ENCODE measurements at regions not wholly inside any gene's neighbourhood (a gene's known extent, or its start where the extent isn't known, plus 50 kb on each side); places are given as distances from the start of the nearest gene placed in this dataset.

DNA sequence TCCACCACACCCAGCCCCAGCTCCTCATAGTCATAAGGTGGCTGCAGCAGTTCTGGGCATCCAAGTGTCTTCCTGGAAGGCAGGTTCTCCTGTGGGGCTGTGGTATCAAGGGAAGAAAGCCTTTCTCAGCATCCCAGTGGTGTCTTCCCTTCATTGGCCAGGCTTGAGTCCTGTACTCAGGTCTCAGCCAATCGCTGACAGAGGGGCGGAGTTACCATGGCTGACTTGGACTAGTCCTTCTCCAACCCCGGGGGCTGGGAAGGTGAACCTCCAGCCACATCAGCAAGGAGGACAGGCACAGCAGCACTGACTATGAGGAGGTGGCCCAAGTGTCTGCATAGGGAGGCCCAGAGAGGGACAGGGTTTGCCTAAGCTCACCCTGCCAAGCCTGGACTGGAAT is 64.0 kb upstream of the SLC24A4 start:
- TF ChIP-seq CTCF (IDR thresholded peaks at IDR 0.05; ENCODE audit: low read length), result no peak
- no peak for TF ChIP-seq EZH2 (optimal IDR thresholded peaks at IDR 0.05; ENCODE audit: low read depth, low read length)
- no peak for TF ChIP-seq EZH2phosphoT487 (IDR thresholded peaks at IDR 0.05; ENCODE audit: low read length)
